ENCODE measurements at regions not wholly inside any gene's neighbourhood (a gene's known extent, or its start where the extent isn't known, plus 50 kb on each side); places are given as distances from the start of the nearest gene placed in this dataset.

- no peaks in the 10 kb centered on the region for H3K9me3 ChIP-seq (ENCODE audit: control extremely low read depth in 1 of 5, control insufficient read depth in 4 of 5, insufficient read depth in 2 of 5, low read depth in 1 of 5, low read length in 4 of 5)
- H3K27ac ChIP-seq (ENCODE audit: insufficient read depth in 1 of 2, low read depth in 1 of 2, low read length in 2 of 2, poor library complexity in 1 of 2, severe bottlenecking in 2 of 2), result no peak overlapping the region
- CTCF ChIA-PET, result no interaction called here
- no peaks in the 10 kb centered on the region for H3K4me1 ChIP-seq (ENCODE audit: control extremely low read depth in 1 of 4, control insufficient read depth in 4 of 4, insufficient read depth in 4 of 4, low read length in 3 of 4)
- POLR2A ChIA-PET, result no interaction called here
- H3K27me3 ChIP-seq (replicated peaks in 2 of 5; ENCODE audit: control insufficient read depth in 4 of 5, insufficient read depth in 5 of 5, low read length in 4 of 5), result peaks cover 0 to 3% (median 0%) of the 10 kb centered on the region in 5 experiments
- no peak for DNase-seq
- no peak overlapping the region for H3K4me3 ChIP-seq (ENCODE audit: control insufficient read depth in 1 of 7, extremely low read depth in 1 of 7, insufficient read depth in 4 of 7, low read depth in 2 of 7, low read length in 6 of 7)
- WGBS (ENCODE audit: insufficient coverage), result 88% methylated on average over 1 of the region's 2 CpGs
- H3K36me3 ChIP-seq (ENCODE audit: control insufficient read depth in 4 of 4, insufficient read depth in 4 of 4, low read length in 3 of 4), result no peaks in the 10 kb centered on the region
Measured at GRCh38 chr1:175866776-175867175, 123.4 kb upstream of the TNR start.

GRCh38 chr1:175865041-175865766 lies 121.8 kb upstream of the TNR start:
- no peak overlapping the region for H3K4me3 ChIP-seq (ENCODE audit: control insufficient read depth in 1 of 7, extremely low read depth in 1 of 7, insufficient read depth in 4 of 7, low read depth in 2 of 7, low read length in 6 of 7)
- DNase-seq, result no peak
- H3K27me3 ChIP-seq (replicated peaks in 2 of 5; ENCODE audit: control insufficient read depth in 4 of 5, insufficient read depth in 5 of 5, low read length in 4 of 5), result peaks cover 0 to 5% (median 0%) of the 10 kb centered on the region in 5 experiments
- no peaks in the 10 kb centered on the region for H3K4me1 ChIP-seq (ENCODE audit: control extremely low read depth in 1 of 4, control insufficient read depth in 4 of 4, insufficient read depth in 4 of 4, low read length in 3 of 4)
- no peak overlapping the region for H3K27ac ChIP-seq (ENCODE audit: insufficient read depth in 1 of 2, low read depth in 1 of 2, low read length in 2 of 2, poor library complexity in 1 of 2, severe bottlenecking in 2 of 2)
- 100% methylated on average over 2 of the region's 6 CpGs for WGBS (ENCODE audit: insufficient coverage)
- ChIA-PET POLR2A (no interaction called here), CTCF (interaction anchor here (2.0 kb wide), 1 partner anchor 9 kb away, joined by 8 read pairs; no protein-coding TSS in a partner anchor)
- H3K36me3 ChIP-seq (ENCODE audit: control insufficient read depth in 4 of 4, insufficient read depth in 4 of 4, low read length in 3 of 4), result no peaks in the 10 kb centered on the region
- no peaks in the 10 kb centered on the region for H3K9me3 ChIP-seq (ENCODE audit: control extremely low read depth in 1 of 5, control insufficient read depth in 4 of 5, insufficient read depth in 2 of 5, low read depth in 1 of 5, low read length in 4 of 5)

- CTCF ChIA-PET, result interaction anchor here (2.0 kb wide), 1 partner anchor 9 kb away, joined by 8 read pairs; no protein-coding TSS in a partner anchor
- Histone ChIP-seq H3K27ac (ENCODE audit: insufficient read depth in 1 of 2, low read depth in 1 of 2, low read length in 2 of 2, poor library complexity in 1 of 2, severe bottlenecking in 2 of 2) (no peak overlapping the region), H3K4me3 (ENCODE audit: control insufficient read depth in 1 of 7, extremely low read depth in 1 of 7, insufficient read depth in 4 of 7, low read depth in 2 of 7, low read length in 6 of 7) (no peak overlapping the region), H3K27me3 (replicated peaks in 2 of 5; ENCODE audit: control insufficient read depth in 4 of 5, insufficient read depth in 5 of 5, low read length in 4 of 5) (peaks cover 0 to 5% (median 0%) of the 10 kb centered on the region in 5 experiments), H3K9me3 (ENCODE audit: control extremely low read depth in 1 of 5, control insufficient read depth in 4 of 5, insufficient read depth in 2 of 5, low read depth in 1 of 5, low read length in 4 of 5) (no peaks in the 10 kb centered on the region), H3K36me3 (ENCODE audit: control insufficient read depth in 4 of 4, insufficient read depth in 4 of 4, low read length in 3 of 4) (no peaks in the 10 kb centered on the region), H3K4me1 (ENCODE audit: control extremely low read depth in 1 of 4, control insufficient read depth in 4 of 4, insufficient read depth in 4 of 4, low read length in 3 of 4) (no peaks in the 10 kb centered on the region)
- POLR2A ChIA-PET, result no interaction called here
- no peak for DNase-seq
- 100% methylated on average over 1 of the region's 3 CpGs for WGBS (ENCODE audit: insufficient coverage)
Measured at GRCh38 chr1:175864625-175865024, 121.2 kb upstream of the TNR start.

- no peaks in the 10 kb centered on the region for H3K9me3 ChIP-seq (ENCODE audit: control extremely low read depth in 1 of 5, control insufficient read depth in 4 of 5, insufficient read depth in 2 of 5, low read depth in 1 of 5, low read length in 4 of 5)
- ChIA-PET POLR2A (no interaction called here), CTCF (interaction anchor here (2.0 kb wide), 1 partner anchor 8 kb away, joined by 8 read pairs; no protein-coding TSS in a partner anchor)
- H3K4me3 ChIP-seq (ENCODE audit: control insufficient read depth in 1 of 7, extremely low read depth in 1 of 7, insufficient read depth in 4 of 7, low read depth in 2 of 7, low read length in 6 of 7), result no peak overlapping the region
- H3K27me3 ChIP-seq (replicated peaks in 2 of 5; ENCODE audit: control insufficient read depth in 4 of 5, insufficient read depth in 5 of 5, low read length in 4 of 5), result peaks cover 0 to 7% (median 0%) of the 10 kb centered on the region in 5 experiments
- H3K4me1 ChIP-seq (ENCODE audit: control extremely low read depth in 1 of 4, control insufficient read depth in 4 of 4, insufficient read depth in 4 of 4, low read length in 3 of 4), result no peaks in the 10 kb centered on the region
- no peak overlapping the region for H3K27ac ChIP-seq (ENCODE audit: insufficient read depth in 1 of 2, low read depth in 1 of 2, low read length in 2 of 2, poor library complexity in 1 of 2, severe bottlenecking in 2 of 2)
- 92% methylated on average over 5 of the region's 7 CpGs for WGBS (ENCODE audit: insufficient coverage)
- H3K36me3 ChIP-seq (ENCODE audit: control insufficient read depth in 4 of 4, insufficient read depth in 4 of 4, low read length in 3 of 4), result no peaks in the 10 kb centered on the region
- DNase-seq, result no peak
Measured at GRCh38 chr1:175864183-175864582, 120.8 kb upstream of the TNR start.

GRCh38 chr1:175863299-175864050 lies 120.1 kb upstream of the TNR start:
- H3K27ac ChIP-seq (ENCODE audit: insufficient read depth in 1 of 2, low read depth in 1 of 2, low read length in 2 of 2, poor library complexity in 1 of 2, severe bottlenecking in 2 of 2), result no peak overlapping the region
- no peak overlapping the region for H3K4me3 ChIP-seq (ENCODE audit: control insufficient read depth in 1 of 7, extremely low read depth in 1 of 7, insufficient read depth in 4 of 7, low read depth in 2 of 7, low read length in 6 of 7)
- peaks cover 0 to 7% (median 0%) of the 10 kb centered on the region in 5 experiments for H3K27me3 ChIP-seq (replicated peaks in 2 of 5; ENCODE audit: control insufficient read depth in 4 of 5, insufficient read depth in 5 of 5, low read length in 4 of 5)
- H3K36me3 ChIP-seq (ENCODE audit: control insufficient read depth in 4 of 4, insufficient read depth in 4 of 4, low read length in 3 of 4), result no peaks in the 10 kb centered on the region
- H3K4me1 ChIP-seq (ENCODE audit: control extremely low read depth in 1 of 4, control insufficient read depth in 4 of 4, insufficient read depth in 4 of 4, low read length in 3 of 4), result no peaks in the 10 kb centered on the region
- CTCF ChIA-PET, result no interaction called here
- WGBS (ENCODE audit: insufficient coverage), result 94% methylated on average over 11 of the region's 14 CpGs
- POLR2A ChIA-PET, result no interaction called here
- no peak for DNase-seq
- no peaks in the 10 kb centered on the region for H3K9me3 ChIP-seq (ENCODE audit: control extremely low read depth in 1 of 5, control insufficient read depth in 4 of 5, insufficient read depth in 2 of 5, low read depth in 1 of 5, low read length in 4 of 5)

- no peaks in the 10 kb centered on the region for H3K9me3 ChIP-seq (ENCODE audit: control extremely low read depth in 1 of 5, control insufficient read depth in 4 of 5, insufficient read depth in 2 of 5, low read depth in 1 of 5, low read length in 4 of 5)
- H3K36me3 ChIP-seq (ENCODE audit: control insufficient read depth in 4 of 4, insufficient read depth in 4 of 4, low read length in 3 of 4), result no peaks in the 10 kb centered on the region
- DNase-seq, result no peak
- no peak overlapping the region for H3K27ac ChIP-seq (ENCODE audit: insufficient read depth in 1 of 2, low read depth in 1 of 2, low read length in 2 of 2, poor library complexity in 1 of 2, severe bottlenecking in 2 of 2)
- ChIA-PET POLR2A (no interaction called here), CTCF (no interaction called here)
- peaks cover 0 to 8% (median 0%) of the 10 kb centered on the region in 5 experiments for H3K27me3 ChIP-seq (replicated peaks in 2 of 5; ENCODE audit: control insufficient read depth in 4 of 5, insufficient read depth in 5 of 5, low read length in 4 of 5)
- H3K4me3 ChIP-seq (ENCODE audit: control insufficient read depth in 1 of 7, extremely low read depth in 1 of 7, insufficient read depth in 4 of 7, low read depth in 2 of 7, low read length in 6 of 7), result no peak overlapping the region
- no peaks in the 10 kb centered on the region for H3K4me1 ChIP-seq (ENCODE audit: control extremely low read depth in 1 of 4, control insufficient read depth in 4 of 4, insufficient read depth in 4 of 4, low read length in 3 of 4)
- 93% methylated on average over 3 of the region's 3 CpGs for WGBS (ENCODE audit: insufficient coverage)
Measured at GRCh38 chr1:175862408-175862807, 119.0 kb upstream of the TNR start.
